ENCODE measurements at regions not wholly inside any gene's neighbourhood (a gene's known extent, or its start where the extent isn't known, plus 50 kb on each side); places are given as distances from the start of the nearest gene placed in this dataset.

- TF ChIP-seq REST (IDR thresholded peaks at IDR 0.05; ENCODE audit: unreplicated experiment) (no peak), ZNF114 (CRISPR knock-in tag; IDR thresholded peaks at IDR 0.05) (no peak), ZNF331 (CRISPR knock-in tag; IDR thresholded peaks at IDR 0.05; ENCODE audit: low read depth) (no peak), NANOG (IDR thresholded peaks at IDR 0.05; ENCODE audit: borderline replicate concordance) (no peak), JUNB (IDR thresholded peaks at IDR 0.05; ENCODE audit: unreplicated experiment) (no peak)
These were observed 459.7 kb upstream of the EPHA6 start (continued) for GRCh38 chr3:96354742-96355141.

- ATAC-seq (no peak), DNase-seq (ENCODE audit: low spot score) (no peak)
- Histone ChIP-seq H2AFZ (no peak overlapping the region), H4K20me1 (replicated peaks; ENCODE audit: insufficient read depth) (no peaks in the 10 kb centered on the region), H3K27ac (ENCODE audit: low read depth) (no peak overlapping the region), H3F3A (replicated peaks; ENCODE audit: low read depth) (no peaks in the 10 kb centered on the region), H3K36me3 (ENCODE audit: insufficient read depth) (no peaks in the 10 kb centered on the region), H3K4me3 (no peak overlapping the region), H3K4me2 (no peak overlapping the region), H3K27me3 (ENCODE audit: insufficient read depth) (no peaks in the 10 kb centered on the region), H3K79me2 (replicated peaks; ENCODE audit: insufficient read depth) (no peaks in the 10 kb centered on the region), H3K9me2 (ENCODE audit: insufficient read depth) (peaks cover 9% of the 10 kb centered on the region; the same call in 1 of the 2 replicates), H3K4me1 (ENCODE audit: insufficient read depth) (no peaks in the 10 kb centered on the region)
- Mint-ChIP-seq H3K4me1 (no peaks in the 10 kb centered on the region), H3K9me3 (peaks cover 8% of the 10 kb centered on the region; the same call in 2 of the 3 replicates), H3K27me3 (ENCODE audit: insufficient read depth, low read depth, poor library complexity) (no peaks in the 10 kb centered on the region), H3K27ac (no peak overlapping the region), H3K36me3 (ENCODE audit: low read depth) (no peaks in the 10 kb centered on the region; the same call in 1 of the 3 replicates), H3K4me3 (no peak overlapping the region)
- no peak for TF ChIP-seq NANOG (IDR thresholded peaks at IDR 0.05; ENCODE audit: borderline replicate concordance)
- TF ChIP-seq STAT1 (IDR thresholded peaks at IDR 0.05; ENCODE audit: unreplicated experiment) = no peak
- no peak for TF ChIP-seq REST (IDR thresholded peaks at IDR 0.05; ENCODE audit: unreplicated experiment)
- TF ChIP-seq POLR2AphosphoS5 (IDR thresholded peaks at IDR 0.05; ENCODE audit: low read depth) = no peak
- TF ChIP-seq ZNF114 (CRISPR knock-in tag; IDR thresholded peaks at IDR 0.05) = no peak
- no peak for TF ChIP-seq ZNF462 (CRISPR knock-in tag; IDR thresholded peaks at IDR 0.05)
- TF ChIP-seq ETS1 (IDR thresholded peaks at IDR 0.05) = no peak
These were observed 453.2 kb upstream of the EPHA6 start for GRCh38 chr3:96361241-96361640.
